ENCODE measurements at regions not wholly inside any gene's neighbourhood (a gene's known extent, or its start where the extent isn't known, plus 50 kb on each side); places are given as distances from the start of the nearest gene placed in this dataset.

DNA sequence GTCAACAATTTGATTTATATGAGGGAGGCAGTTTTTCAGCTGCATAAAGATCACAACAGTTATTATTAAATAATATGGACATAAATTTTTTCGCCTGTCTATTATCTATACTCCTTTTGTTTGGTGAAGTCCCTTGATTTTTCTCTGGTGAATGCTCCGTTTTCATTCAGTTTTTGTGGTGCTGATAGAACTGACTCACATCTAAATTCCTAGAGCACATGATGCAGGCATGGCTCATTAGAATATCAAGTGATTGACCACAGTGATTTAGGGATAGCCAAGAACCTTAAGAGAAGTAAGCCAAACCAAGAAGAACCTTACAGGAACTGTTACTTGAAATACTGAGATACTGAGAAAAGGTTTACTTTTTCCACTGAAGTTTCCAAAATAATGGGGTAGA, 208.9 kb downstream of the PRR20E start:
- Mint-ChIP-seq H3K4me1 (no peaks in the 10 kb centered on the region), H3K27ac (no peak overlapping the region), H3K36me3 (ENCODE audit: low read depth) (no peaks in the 10 kb centered on the region), H3K27me3 (no peaks in the 10 kb centered on the region), H3K4me3 (no peak overlapping the region), H3K9me3 (peaks cover 7% of the 10 kb centered on the region)
- DNase-seq = no peak
- ATAC-seq = no peak

- Mint-ChIP-seq H3K9me3 (peaks cover 32% of the 10 kb centered on the region), H3K4me3 (no peak overlapping the region), H3K36me3 (ENCODE audit: low read depth) (no peaks in the 10 kb centered on the region), H3K4me1 (no peaks in the 10 kb centered on the region), H3K27me3 (no peaks in the 10 kb centered on the region), H3K27ac (no peak overlapping the region)
- DNase-seq (no peak), ATAC-seq (no peak)
These were observed 223.2 kb upstream of the PCDH17 start for GRCh38 chr13:57408312-57408711.

- ATAC-seq (no peak), DNase-seq (no peak)
- H3K27ac Mint-ChIP-seq = no peak overlapping the region
- no peaks in the 10 kb centered on the region for H3K36me3 Mint-ChIP-seq (ENCODE audit: low read depth)
- no peaks in the 10 kb centered on the region for H3K27me3 Mint-ChIP-seq
- H3K9me3 Mint-ChIP-seq = peaks cover 32% of the 10 kb centered on the region
- no peaks in the 10 kb centered on the region for H3K4me1 Mint-ChIP-seq
- no peak overlapping the region for H3K4me3 Mint-ChIP-seq
These were observed 222.4 kb upstream of the PCDH17 start for GRCh38 chr13:57409121-57409520.

DNA sequence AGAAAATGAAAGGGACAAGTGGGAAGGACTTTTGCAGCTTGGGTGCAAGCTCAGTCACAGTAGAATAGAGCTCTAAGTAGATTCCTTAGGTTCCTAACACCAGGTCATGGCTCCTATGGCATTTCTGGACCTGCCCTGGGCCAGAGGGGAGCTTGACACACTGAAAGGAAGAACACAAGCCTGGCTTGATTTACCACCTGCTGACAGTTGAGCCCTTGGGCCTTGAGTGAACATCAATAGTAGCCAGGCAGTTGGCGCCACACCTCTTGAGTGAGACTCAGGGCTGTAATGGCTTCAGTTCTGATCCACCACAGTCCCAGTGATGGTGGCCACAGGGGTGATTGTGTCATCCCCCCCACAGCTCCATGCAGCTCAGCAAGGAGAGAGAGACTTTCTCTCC, 221.9 kb upstream of the PCDH17 start:
- Mint-ChIP-seq H3K27ac (no peak overlapping the region), H3K9me3 (peaks cover 32% of the 10 kb centered on the region), H3K27me3 (no peaks in the 10 kb centered on the region), H3K4me1 (no peaks in the 10 kb centered on the region), H3K4me3 (no peak overlapping the region), H3K36me3 (ENCODE audit: low read depth) (no peaks in the 10 kb centered on the region)
- ATAC-seq (no peak), DNase-seq (no peak)

DNA sequence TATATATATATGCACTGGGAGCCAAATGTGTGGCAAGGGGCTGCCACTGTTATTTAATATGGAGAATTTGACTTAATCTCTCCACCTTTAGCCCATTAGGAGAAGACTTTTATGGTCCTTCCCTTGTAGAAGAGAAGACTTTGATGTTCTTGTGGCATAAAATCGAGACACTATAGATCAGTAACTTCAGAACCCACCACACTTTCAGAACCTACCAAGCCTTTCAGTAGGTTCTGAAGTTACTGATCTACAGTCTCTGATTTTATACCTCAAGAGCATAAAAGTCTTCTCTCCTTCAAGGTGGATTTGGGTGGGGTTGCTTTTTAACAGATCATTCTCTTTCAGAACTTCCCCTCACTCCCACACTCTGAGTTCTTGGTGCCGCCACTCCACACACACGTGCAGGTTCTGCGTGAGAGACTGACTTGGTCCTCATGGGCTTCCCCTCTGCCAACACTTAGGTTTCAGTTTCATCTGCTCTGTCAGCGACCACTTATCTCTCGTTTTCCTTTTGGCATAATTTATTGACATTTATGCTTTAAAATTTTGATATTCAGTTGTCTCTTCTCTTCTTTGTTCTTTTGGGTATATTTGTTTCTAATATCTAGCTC, 213.4 kb upstream of the PCDH17 start:
- ATAC-seq = no peak
- Mint-ChIP-seq H3K9me3 (peaks cover 13% of the 10 kb centered on the region), H3K36me3 (ENCODE audit: low read depth) (no peaks in the 10 kb centered on the region), H3K4me3 (no peak overlapping the region), H3K27ac (no peak overlapping the region), H3K4me1 (no peaks in the 10 kb centered on the region), H3K27me3 (no peaks in the 10 kb centered on the region)
- no peak for DNase-seq

DNA sequence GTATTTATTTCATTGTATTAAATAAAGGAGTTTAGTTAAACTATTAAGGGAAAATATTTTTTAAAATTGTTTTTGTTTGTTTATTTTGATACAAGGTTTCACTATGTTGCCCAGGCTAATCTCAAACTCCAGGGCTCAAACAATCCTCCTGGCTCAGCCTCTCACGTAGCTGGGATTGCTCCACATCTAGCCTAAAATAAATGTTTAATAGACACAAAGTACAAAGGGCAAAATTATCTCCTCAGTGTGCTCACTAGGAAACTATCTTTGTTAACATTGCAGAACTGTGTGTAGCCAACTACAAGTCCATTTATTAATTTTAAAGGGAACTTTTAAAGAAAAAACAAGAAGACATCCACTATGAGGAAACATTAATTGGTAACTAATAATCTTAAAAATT, 207.2 kb upstream of the PCDH17 start:
- DNase-seq = no peak
- no peaks in the 10 kb centered on the region for H3K27me3 Mint-ChIP-seq
- no peaks in the 10 kb centered on the region for H3K36me3 Mint-ChIP-seq (ENCODE audit: low read depth)
- H3K9me3 Mint-ChIP-seq = peaks cover 27% of the 10 kb centered on the region
- no peak overlapping the region for H3K27ac Mint-ChIP-seq
- H3K4me1 Mint-ChIP-seq = no peaks in the 10 kb centered on the region
- no peak overlapping the region for H3K4me3 Mint-ChIP-seq
- no peak for ATAC-seq

DNA sequence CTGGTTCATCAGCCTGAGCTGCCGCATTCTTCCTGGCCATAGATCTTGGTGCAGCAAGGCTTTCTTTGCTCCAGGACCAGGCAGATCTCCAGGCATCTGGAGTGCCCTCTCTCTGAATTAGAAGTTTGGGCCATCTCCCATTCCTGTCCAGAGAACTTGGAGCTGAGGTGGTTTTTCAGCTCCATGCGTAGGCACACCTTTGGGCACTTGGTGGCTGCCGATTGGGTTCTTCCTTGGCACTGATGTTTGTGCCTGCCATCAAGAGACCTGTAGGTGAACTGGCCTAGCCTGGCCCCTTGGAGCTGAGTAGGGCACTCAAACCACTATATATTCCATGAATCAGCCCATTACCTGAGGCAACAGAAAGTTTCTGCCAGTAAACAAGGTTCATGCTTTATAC, 206.0 kb upstream of the PCDH17 start:
- Mint-ChIP-seq H3K27me3 (no peaks in the 10 kb centered on the region), H3K9me3 (peaks cover 29% of the 10 kb centered on the region), H3K4me1 (no peaks in the 10 kb centered on the region), H3K36me3 (ENCODE audit: low read depth) (no peaks in the 10 kb centered on the region), H3K27ac (no peak overlapping the region), H3K4me3 (no peak overlapping the region)
- no peak for ATAC-seq
- no peak for DNase-seq

GRCh38 chr13:57437587-57437986, 194.0 kb upstream of the PCDH17 start:
- no peak overlapping the region for H3K27ac Mint-ChIP-seq
- ATAC-seq (no peak), DNase-seq (no peak)
- H3K4me3 Mint-ChIP-seq = no peak overlapping the region
- no peaks in the 10 kb centered on the region for H3K4me1 Mint-ChIP-seq
- H3K27me3 Mint-ChIP-seq = no peaks in the 10 kb centered on the region
- H3K9me3 Mint-ChIP-seq = peaks cover 26% of the 10 kb centered on the region
- no peaks in the 10 kb centered on the region for H3K36me3 Mint-ChIP-seq (ENCODE audit: low read depth)

- H3K4me3 Mint-ChIP-seq = no peak overlapping the region
- no peak for ATAC-seq
- H3K27me3 Mint-ChIP-seq = no peaks in the 10 kb centered on the region
- peaks cover 22% of the 10 kb centered on the region for H3K9me3 Mint-ChIP-seq
- no peak for DNase-seq
- no peak overlapping the region for H3K27ac Mint-ChIP-seq
- H3K36me3 Mint-ChIP-seq (ENCODE audit: low read depth) = no peaks in the 10 kb centered on the region
- no peaks in the 10 kb centered on the region for H3K4me1 Mint-ChIP-seq
These were observed 193.5 kb upstream of the PCDH17 start for GRCh38 chr13:57438072-57438471.

DNA sequence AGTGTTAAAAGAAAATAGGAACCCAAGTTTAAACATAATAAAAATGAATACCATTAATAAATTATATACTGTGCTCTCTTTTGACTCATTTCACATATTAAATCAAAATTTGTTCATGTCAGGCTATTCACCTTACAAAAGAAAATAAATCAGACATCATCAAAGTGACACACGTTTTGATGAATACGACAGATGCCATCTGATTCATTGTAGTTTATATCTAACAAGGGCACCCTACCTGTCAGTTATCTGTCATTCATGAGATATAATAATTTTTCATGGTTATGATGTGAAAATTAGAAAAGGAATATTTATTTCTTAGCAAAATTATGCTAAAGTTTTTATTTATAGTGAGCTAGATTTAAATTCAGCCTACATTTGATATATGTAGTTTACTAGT, 188.1 kb upstream of the PCDH17 start:
- Mint-ChIP-seq H3K27ac (no peak overlapping the region), H3K9me3 (peaks cover 4% of the 10 kb centered on the region), H3K27me3 (no peaks in the 10 kb centered on the region), H3K4me3 (no peak overlapping the region), H3K4me1 (no peaks in the 10 kb centered on the region), H3K36me3 (ENCODE audit: low read depth) (no peaks in the 10 kb centered on the region)
- ATAC-seq = no peak
- no peak for DNase-seq

DNA sequence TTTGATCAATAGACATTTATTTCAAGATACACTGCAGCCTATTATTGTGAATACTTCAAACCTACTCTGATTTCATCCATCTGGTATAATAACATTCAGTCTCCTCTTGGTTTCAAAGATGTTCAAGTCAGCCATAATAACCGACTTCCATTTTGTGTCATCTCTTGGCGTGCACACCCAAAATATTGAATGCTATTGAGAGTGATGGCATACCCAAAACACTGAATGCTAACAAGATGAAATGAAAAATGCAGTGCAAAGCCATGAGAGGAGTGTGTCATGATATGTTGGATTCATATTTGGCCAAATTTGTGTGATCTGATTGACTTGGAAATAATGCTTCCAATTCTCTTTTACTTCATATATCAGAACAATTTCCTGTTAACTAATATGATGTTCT, 181.2 kb upstream of the PCDH17 start:
- no peaks in the 10 kb centered on the region for H3K36me3 Mint-ChIP-seq (ENCODE audit: low read depth)
- H3K27me3 Mint-ChIP-seq = no peaks in the 10 kb centered on the region
- no peak overlapping the region for H3K27ac Mint-ChIP-seq
- H3K4me1 Mint-ChIP-seq = no peaks in the 10 kb centered on the region
- no peak for DNase-seq
- ATAC-seq = no peak
- H3K4me3 Mint-ChIP-seq = no peak overlapping the region
- H3K9me3 Mint-ChIP-seq = peaks cover 4% of the 10 kb centered on the region

DNA sequence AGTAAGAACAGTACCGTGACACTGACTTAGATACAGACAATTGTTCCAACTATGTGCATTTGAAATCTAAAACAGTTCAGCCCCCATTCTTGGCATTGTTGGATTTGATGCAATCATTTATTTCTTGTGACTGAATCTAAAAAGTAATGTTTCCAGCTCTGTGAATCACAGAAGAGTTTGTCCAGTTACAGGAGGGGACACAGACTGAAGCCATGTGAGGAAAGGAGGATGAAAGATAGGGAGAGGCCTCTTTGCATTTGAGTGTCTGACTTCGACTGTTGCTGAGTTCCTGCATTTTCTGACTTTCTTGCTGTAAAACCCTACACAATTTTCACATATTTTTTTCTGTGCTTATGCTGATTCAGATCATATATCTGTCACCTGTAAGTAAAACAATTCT, 179.3 kb upstream of the PCDH17 start:
- no peak for DNase-seq
- Mint-ChIP-seq H3K27ac (no peak overlapping the region), H3K9me3 (peaks cover 8% of the 10 kb centered on the region), H3K4me1 (no peaks in the 10 kb centered on the region), H3K36me3 (ENCODE audit: low read depth) (no peaks in the 10 kb centered on the region), H3K4me3 (no peak overlapping the region), H3K27me3 (no peaks in the 10 kb centered on the region)
- ATAC-seq = no peak

DNA sequence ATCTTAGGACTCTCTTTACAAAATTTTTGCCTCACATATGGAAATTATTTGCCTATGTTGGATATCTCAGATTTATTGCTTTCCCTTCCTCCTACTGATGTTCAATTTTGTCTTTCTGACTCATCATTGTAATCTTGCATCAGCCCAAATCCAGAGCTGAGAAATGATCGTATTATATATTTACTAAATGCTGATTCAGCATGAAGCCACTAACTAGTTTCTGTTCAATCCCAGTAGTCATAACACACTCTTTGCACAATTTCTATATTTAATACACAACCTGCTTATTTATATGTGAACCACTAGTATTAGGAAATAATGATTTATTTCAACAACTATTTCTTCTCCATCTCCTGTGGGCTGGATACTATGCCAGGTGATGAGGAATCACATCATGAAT, 161.1 kb upstream of the PCDH17 start:
- DNase-seq (no peak), ATAC-seq (no peak)
- H3K36me3 Mint-ChIP-seq (ENCODE audit: low read depth) = no peaks in the 10 kb centered on the region
- H3K4me3 Mint-ChIP-seq = no peak overlapping the region
- H3K27ac Mint-ChIP-seq = no peak overlapping the region
- H3K4me1 Mint-ChIP-seq = no peaks in the 10 kb centered on the region
- peaks cover 4% of the 10 kb centered on the region for H3K9me3 Mint-ChIP-seq
- no peaks in the 10 kb centered on the region for H3K27me3 Mint-ChIP-seq

GRCh38 chr13:57491318-57491717, 140.2 kb upstream of the PCDH17 start:
- ATAC-seq (no peak), DNase-seq (no peak)
- Mint-ChIP-seq H3K4me3 (no peak overlapping the region), H3K36me3 (ENCODE audit: low read depth) (no peaks in the 10 kb centered on the region), H3K27ac (no peak overlapping the region), H3K4me1 (no peaks in the 10 kb centered on the region), H3K27me3 (no peaks in the 10 kb centered on the region), H3K9me3 (peaks cover 8% of the 10 kb centered on the region)

DNA sequence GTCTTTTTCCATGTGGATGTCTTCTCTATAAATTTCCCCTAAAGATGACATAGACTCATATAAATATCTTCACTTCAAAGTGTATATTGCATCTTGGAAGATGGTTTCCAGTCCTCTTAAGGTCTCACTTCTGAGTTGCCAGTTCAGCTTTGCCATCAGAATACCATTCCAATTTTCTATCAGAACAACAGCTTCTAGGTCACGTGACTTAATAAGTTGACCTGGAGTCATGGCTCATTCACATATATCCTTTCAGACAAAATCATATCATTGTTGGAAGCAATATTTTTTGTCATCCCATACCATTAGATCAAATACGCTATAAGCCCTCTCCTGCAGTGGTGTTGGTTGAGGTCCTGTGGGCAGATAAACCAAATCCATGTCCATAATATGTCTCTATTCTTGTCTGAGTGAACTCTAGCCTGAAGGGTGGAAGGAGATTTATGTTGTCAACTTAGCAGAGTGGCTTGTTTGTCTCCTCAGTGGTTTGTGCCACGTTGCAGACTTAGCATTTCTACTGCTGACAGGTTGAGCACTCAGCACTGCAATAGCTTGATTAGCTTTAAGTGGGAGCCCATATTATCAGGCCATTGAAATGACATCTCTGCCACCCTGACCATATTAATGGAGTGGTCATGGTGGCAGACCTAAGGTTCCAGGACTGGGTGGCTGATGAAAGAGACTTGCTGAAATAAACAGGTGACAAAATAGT, 123.6 kb upstream of the PCDH17 start:
- Mint-ChIP-seq H3K36me3 (ENCODE audit: low read depth) (no peaks in the 10 kb centered on the region), H3K4me3 (no peak overlapping the region), H3K27ac (no peak overlapping the region), H3K9me3 (peaks cover 5% of the 10 kb centered on the region), H3K27me3 (no peaks in the 10 kb centered on the region), H3K4me1 (no peaks in the 10 kb centered on the region)
- DNase-seq (no peak), ATAC-seq (no peak)

- Mint-ChIP-seq H3K27ac (no peak overlapping the region), H3K4me1 (no peaks in the 10 kb centered on the region), H3K36me3 (ENCODE audit: low read depth) (no peaks in the 10 kb centered on the region), H3K9me3 (no peaks in the 10 kb centered on the region), H3K4me3 (no peak overlapping the region), H3K27me3 (no peaks in the 10 kb centered on the region)
- ATAC-seq (no peak), DNase-seq (no peak)
These were observed 119.9 kb upstream of the PCDH17 start for GRCh38 chr13:57511603-57512002.

Data from activated naive CD8-positive, alpha-beta T cell treated with anti-CD3 and anti-CD28 coated beads, Interleukin-2, amount 50 U/mL, for 24 hours (primary cell).